ENCODE measurements at regions not wholly inside any gene's neighbourhood (a gene's known extent, or its start where the extent isn't known, plus 50 kb on each side); places are given as distances from the start of the nearest gene placed in this dataset.

GRCh38 chr11:104817973-104818372, 80.3 kb downstream of the CASP12 start:
- H3K4me3 ChIP-seq (ENCODE audit: low read depth, low read length), result no peak overlapping the region
- TF ChIP-seq CTCF (IDR thresholded peaks at IDR 0.05; ENCODE audit: borderline replicate concordance, insufficient read depth, low read depth, low read length), result no peak

GRCh38 chr11:104813532-104813931, 84.7 kb downstream of the CASP12 start:
- TF ChIP-seq CTCF (IDR thresholded peaks at IDR 0.05; ENCODE audit: borderline replicate concordance, insufficient read depth, low read depth, low read length), result no peak
- no peak overlapping the region for H3K4me3 ChIP-seq (ENCODE audit: low read depth, low read length)

- no peak for TF ChIP-seq CTCF (IDR thresholded peaks at IDR 0.05; ENCODE audit: borderline replicate concordance, insufficient read depth, low read depth, low read length)
- H3K4me3 ChIP-seq (ENCODE audit: low read depth, low read length), result no peak overlapping the region
Measured at GRCh38 chr11:104812103-104812788, 86.0 kb downstream of the CASP12 start.

- no peak for TF ChIP-seq CTCF (IDR thresholded peaks at IDR 0.05; ENCODE audit: borderline replicate concordance, insufficient read depth, low read depth, low read length)
- no peak overlapping the region for H3K4me3 ChIP-seq (ENCODE audit: low read depth, low read length)
Measured at GRCh38 chr11:104803776-104804175, 94.5 kb downstream of the CASP12 start.

- H3K4me3 ChIP-seq (ENCODE audit: low read depth, low read length), result no peak overlapping the region
- TF ChIP-seq CTCF (IDR thresholded peaks at IDR 0.05; ENCODE audit: borderline replicate concordance, insufficient read depth, low read depth, low read length), result no peak
Measured at GRCh38 chr11:104799251-104799650, 99.0 kb downstream of the CASP12 start.

GRCh38 chr11:104798789-104799188, 99.5 kb downstream of the CASP12 start:
- H3K4me3 ChIP-seq (ENCODE audit: low read depth, low read length), result no peak overlapping the region
- TF ChIP-seq CTCF (IDR thresholded peaks at IDR 0.05; ENCODE audit: borderline replicate concordance, insufficient read depth, low read depth, low read length), result no peak

GRCh38 chr11:104796301-104796700, 102.0 kb downstream of the CASP12 start:
- no peak overlapping the region for H3K4me3 ChIP-seq (ENCODE audit: low read depth, low read length)
- no peak for TF ChIP-seq CTCF (IDR thresholded peaks at IDR 0.05; ENCODE audit: borderline replicate concordance, insufficient read depth, low read depth, low read length)

Data from GM12875 (cell line).